Effector memory CD8-positive, alpha-beta T cell (primary cell): ENCODE measurements at regions not wholly inside any gene's neighbourhood (a gene's known extent, or its start where the extent isn't known, plus 50 kb on each side); places are given as distances from the start of the nearest gene placed in this dataset.
"Not testable (repeated sequence)": the region's sequence is repeated elsewhere in the genome, so short reads cannot be mapped to it uniquely, and the experiment has no call there.

Experiments used
- ATAC-seq: fragments of 150-1000 bp; cut with Tn5 transposase; replicated peaks from 2 replicates; pipeline ENCODE4 v1.10.0; 2021; ENCODE audit warnings: mild to moderate bottlenecking, moderate library complexity
- DNase-seq, 3 experiments: peaks; one replicate each; pipeline ENCODE4 v3.0.0; 2021
- H3K27ac Mint-ChIP-seq, 2 donors: one replicate each; pipeline ENCODE4 v1.8.0; 2022; ENCODE audit warnings: mild to moderate bottlenecking in 2 of 2, mixed read lengths in 2 of 2, moderate library complexity in 2 of 2
- H3K27me3 Mint-ChIP-seq, 2 donors: one replicate each; pipeline ENCODE4 v1.8.0; 2022; ENCODE audit warnings: mixed read lengths in 2 of 2
- H3K36me3 Mint-ChIP-seq: one replicate; pipeline ENCODE4 v1.8.0; 2022; ENCODE audit warnings: mild to moderate bottlenecking, moderate library complexity, mixed read lengths; ENCODE audit not compliant: insufficient read depth
- H3K4me1 Mint-ChIP-seq, 2 donors: one replicate each; pipeline ENCODE4 v1.8.0; 2022; ENCODE audit warnings: low read depth in 2 of 2, mixed read lengths in 2 of 2
- H3K4me3 Mint-ChIP-seq, 2 donors: one replicate each; pipeline ENCODE4 v1.8.0; 2022; ENCODE audit warnings: mild to moderate bottlenecking in 2 of 2, mixed read lengths in 2 of 2, moderate library complexity in 2 of 2
- H3K9me3 Mint-ChIP-seq, 2 donors: one replicate each; pipeline ENCODE4 v1.8.0; 2022; ENCODE audit warnings: mixed read lengths in 2 of 2

GRCh38 chr7:3117488-3118231 is 74.0 kb upstream of the CARD11 start:
- H3K4me1 Mint-ChIP-seq, result peaks cover 43 to 74% of the 10 kb centered on the region in 2 donors
- peak in 1 of 3 experiments; percentile 27 for DNase-seq
- H3K36me3 Mint-ChIP-seq, result peaks cover 8% of the 10 kb centered on the region
- no peaks in the 10 kb centered on the region for H3K27me3 Mint-ChIP-seq
- H3K27ac Mint-ChIP-seq, result peak overlapping the region; percentile 82 to 93
- H3K4me3 Mint-ChIP-seq, result peak overlapping the region in 1 of 2 donors; percentile 92
- peaks cover 7 to 8% of the 10 kb centered on the region in 2 donors for H3K9me3 Mint-ChIP-seq
- ATAC-seq, result no peak

GRCh38 chr7:3119352-3119927 is 75.8 kb upstream of the CARD11 start:
- H3K27me3 Mint-ChIP-seq, DNase-seq, H3K36me3 Mint-ChIP-seq, H3K9me3 Mint-ChIP-seq: not testable (repeated sequence)
- Mint-ChIP-seq H3K27ac (peak overlapping the region in 1 of 2 donors; percentile 77), H3K4me3 (peak overlapping the region in 1 of 2 donors; percentile 57), H3K4me1 (peaks cover 33 to 61% of the 10 kb centered on the region in 2 donors)
- peak; percentile 48 for ATAC-seq

- Mint-ChIP-seq H3K36me3 (peaks cover 5% of the 10 kb centered on the region), H3K4me1 (peaks cover 29 to 56% of the 10 kb centered on the region in 2 donors), H3K9me3 (peaks cover 0 to 7% of the 10 kb centered on the region in 2 donors), H3K27ac (peak overlapping the region in 1 of 2 donors; percentile 77), H3K27me3 (no peaks in the 10 kb centered on the region), H3K4me3 (peak overlapping the region; percentile 0 to 67)
- DNase-seq (no peak), ATAC-seq (no peak)
Observed at GRCh38 chr7:3119963-3120362, 76.3 kb upstream of the CARD11 start.

GRCh38 chr7:3120513-3120912 is 76.8 kb upstream of the CARD11 start:
- Mint-ChIP-seq H3K4me3 (peak overlapping the region; percentile 0 to 67), H3K9me3 (peaks cover 0 to 7% of the 10 kb centered on the region in 2 donors), H3K4me1 (peaks cover 27 to 50% of the 10 kb centered on the region in 2 donors), H3K36me3 (peaks cover 5% of the 10 kb centered on the region), H3K27ac (peak overlapping the region in 1 of 2 donors; percentile 77), H3K27me3 (no peaks in the 10 kb centered on the region)
- peak; percentile 96 for ATAC-seq
- DNase-seq, result peak; percentile 16 to 30 (median 18)

GRCh38 chr7:3128857-3129490 is 85.3 kb upstream of the CARD11 start:
- no peaks in the 10 kb centered on the region for H3K4me1 Mint-ChIP-seq
- peaks cover 0 to 1% of the 10 kb centered on the region in 2 donors for H3K9me3 Mint-ChIP-seq
- no peak overlapping the region for H3K4me3 Mint-ChIP-seq
- no peak overlapping the region for H3K27ac Mint-ChIP-seq
- no peaks in the 10 kb centered on the region for H3K36me3 Mint-ChIP-seq
- H3K27me3 Mint-ChIP-seq, result no peaks in the 10 kb centered on the region
- DNase-seq (no peak), ATAC-seq (no peak)

GRCh38 chr7:3133811-3134385 is 90.2 kb upstream of the CARD11 start:
- H3K27ac Mint-ChIP-seq, result no peak overlapping the region
- no peaks in the 10 kb centered on the region for H3K36me3 Mint-ChIP-seq
- H3K4me3 Mint-ChIP-seq, result no peak overlapping the region
- ATAC-seq (no peak), DNase-seq (no peak)
- H3K4me1 Mint-ChIP-seq, result no peaks in the 10 kb centered on the region
- peaks cover 0 to 1% of the 10 kb centered on the region in 2 donors for H3K9me3 Mint-ChIP-seq
- peaks cover 5 to 10% of the 10 kb centered on the region in 2 donors for H3K27me3 Mint-ChIP-seq

- peaks cover 0 to 1% of the 10 kb centered on the region in 2 donors for H3K9me3 Mint-ChIP-seq
- DNase-seq (no peak), ATAC-seq (no peak)
- no peaks in the 10 kb centered on the region for H3K4me1 Mint-ChIP-seq
- H3K27me3 Mint-ChIP-seq, result peaks cover 5 to 10% of the 10 kb centered on the region in 2 donors
- no peak overlapping the region for H3K4me3 Mint-ChIP-seq
- no peak overlapping the region for H3K27ac Mint-ChIP-seq
- H3K36me3 Mint-ChIP-seq, result no peaks in the 10 kb centered on the region
Observed at GRCh38 chr7:3134745-3135144, 91.1 kb upstream of the CARD11 start.

- no peaks in the 10 kb centered on the region for H3K9me3 Mint-ChIP-seq
- DNase-seq (no peak), ATAC-seq (no peak)
- no peak overlapping the region for H3K27ac Mint-ChIP-seq
- no peaks in the 10 kb centered on the region for H3K4me1 Mint-ChIP-seq
- H3K4me3 Mint-ChIP-seq, result no peak overlapping the region
- H3K36me3 Mint-ChIP-seq, result no peaks in the 10 kb centered on the region
- H3K27me3 Mint-ChIP-seq, result peaks cover 5 to 10% of the 10 kb centered on the region in 2 donors
Observed at GRCh38 chr7:3135626-3136025, 92.0 kb upstream of the CARD11 start.

GRCh38 chr7:3138206-3138605 is 94.5 kb upstream of the CARD11 start:
- no peak overlapping the region for H3K4me3 Mint-ChIP-seq
- no peaks in the 10 kb centered on the region for H3K9me3 Mint-ChIP-seq
- H3K27ac Mint-ChIP-seq, result no peak overlapping the region
- DNase-seq, result no peak
- no peaks in the 10 kb centered on the region for H3K36me3 Mint-ChIP-seq
- H3K27me3 Mint-ChIP-seq, result peaks cover 5 to 10% of the 10 kb centered on the region in 2 donors
- ATAC-seq, result no peak
- H3K4me1 Mint-ChIP-seq, result no peaks in the 10 kb centered on the region

GRCh38 chr7:3138997-3139396 is 95.3 kb upstream of the CARD11 start:
- Mint-ChIP-seq H3K4me1 (no peaks in the 10 kb centered on the region), H3K4me3 (no peak overlapping the region), H3K9me3 (no peaks in the 10 kb centered on the region), H3K36me3 (no peaks in the 10 kb centered on the region), H3K27ac (no peak overlapping the region), H3K27me3 (peaks cover 5 to 10% of the 10 kb centered on the region in 2 donors)
- no peak for DNase-seq
- no peak for ATAC-seq

- ATAC-seq (no peak), DNase-seq (no peak)
- H3K36me3 Mint-ChIP-seq, result no peaks in the 10 kb centered on the region
Observed at GRCh38 chr7:3140834-3141233, 97.2 kb upstream of the CARD11 start.

GRCh38 chr7:3141326-3141725 is 97.7 kb upstream of the CARD11 start:
- no peak overlapping the region for H3K4me3 Mint-ChIP-seq
- DNase-seq, result no peak
- ATAC-seq, result no peak
- H3K9me3 Mint-ChIP-seq, result no peaks in the 10 kb centered on the region
- H3K4me1 Mint-ChIP-seq, result no peaks in the 10 kb centered on the region
- H3K27me3 Mint-ChIP-seq, result peaks cover 1 to 10% of the 10 kb centered on the region in 2 donors
- H3K27ac Mint-ChIP-seq, result no peak overlapping the region
- no peaks in the 10 kb centered on the region for H3K36me3 Mint-ChIP-seq

More at GRCh38 chr7:3140834-3141233, 97.2 kb upstream of the CARD11 start:
- Mint-ChIP-seq H3K4me3 (no peak overlapping the region), H3K4me1 (no peaks in the 10 kb centered on the region), H3K9me3 (no peaks in the 10 kb centered on the region), H3K27me3 (peaks cover 5 to 10% of the 10 kb centered on the region in 2 donors), H3K27ac (no peak overlapping the region)
